Lower leg skin (tissue), 4 donors: ENCODE measurements at regions not wholly inside any gene's neighbourhood (a gene's known extent, or its start where the extent isn't known, plus 50 kb on each side); places are given as distances from the start of the nearest gene placed in this dataset.

Source experiments
- DNase-seq, 2 donors: peaks; one replicate each; pipeline ENCODE4 v3.0.0-alpha.2; 2019; ENCODE audit warnings: low spot score in 2 of 2
- H3K4me3 ChIP-seq: fragments of 200-600 bp; sonication (generic); 2 replicates; pipeline ENCODE4 v1.5.1; 2017; ENCODE audit warnings: mild to moderate bottlenecking, low read depth; ENCODE audit not compliant: poor library complexity, severe bottlenecking
- CTCF ChIP-seq, 3 donors: fragments of 450-650 bp; IDR thresholded peaks; one replicate each; pipeline ENCODE4 v1.5.1; 2016; ENCODE audit warnings: antibody characterized with exemption in 3 of 3, mild to moderate bottlenecking in 3 of 3, moderate library complexity in 2 of 3
- POLR2A ChIP-seq, 2 donors: fragments of 450-650 bp; IDR thresholded peaks; one replicate each; pipeline ENCODE4 v1.6.1; 2016 to 2017; ENCODE audit warnings: antibody characterized with exemption in 2 of 2, mild to moderate bottlenecking in 1 of 2, moderate library complexity in 1 of 2
- WGBS, 2 donors: methylation state at CpG; one replicate each; pipeline ENCODE4 v1.1.5; 2018; 5-methylcytosine and 5-hydroxymethylcytosine counted together
- intact Hi-C: fragments of 100-400 bp; cut with DNase I; formaldehyde crosslinking; loops from one replicate; pipeline ENCODE4 v1.15.0; 2023; ENCODE audit warnings: low total_unique reads

GRCh38 chr16:89039756-89040155, 53.9 kb upstream of the ACSF3 start:
- 85 to 92% methylated on average over 14 to 15 of the region's 18 CpGs for WGBS, 2 donors
- intact Hi-C loops: no loop called here
- DNase-seq: no peak
- no peak overlapping the region for H3K4me3 ChIP-seq
- TF ChIP-seq POLR2A (IDR thresholded peaks at IDR 0.05) (no peak), CTCF (IDR thresholded peaks at IDR 0.05) (no peak)

- TF ChIP-seq POLR2A (IDR thresholded peaks at IDR 0.05) (no peak), CTCF (IDR thresholded peaks at IDR 0.05) (no peak)
- no peak for DNase-seq
- H3K4me3 ChIP-seq: no peak overlapping the region
- intact Hi-C loops: no loop called here
- WGBS, 2 donors: 74 to 89% methylated on average over 8 of the region's 8 CpGs
Measured at GRCh38 chr16:89040391-89040790, 53.3 kb upstream of the ACSF3 start.

- intact Hi-C loops: no loop called here
- 70 to 78% methylated on average over 23 to 24 of the region's 25 CpGs for WGBS, 2 donors
- H3K4me3 ChIP-seq: no peak overlapping the region
- DNase-seq: no peak
- TF ChIP-seq CTCF (IDR thresholded peaks at IDR 0.05) (no peak), POLR2A (IDR thresholded peaks at IDR 0.05) (no peak)
Measured at GRCh38 chr16:89040861-89041570, 52.6 kb upstream of the ACSF3 start.

GRCh38 chr16:89041571-89042481, 51.8 kb upstream of the ACSF3 start:
- DNase-seq: no peak
- no peak overlapping the region for H3K4me3 ChIP-seq
- WGBS, 2 donors: 85 to 86% methylated on average over 42 of the region's 42 CpGs
- no peak for TF ChIP-seq CTCF (IDR thresholded peaks at IDR 0.05)
- no peak for TF ChIP-seq POLR2A (IDR thresholded peaks at IDR 0.05)
- intact Hi-C loops: no loop called here

GRCh38 chr16:89042711-89043551, 50.7 kb upstream of the ACSF3 start:
- WGBS, 2 donors: 67 to 70% methylated on average over 28 to 31 of the region's 32 CpGs
- DNase-seq: no peak
- H3K4me3 ChIP-seq: no peak overlapping the region
- intact Hi-C loops: no loop called here
- TF ChIP-seq CTCF (IDR thresholded peaks at IDR 0.05) (no peak), POLR2A (IDR thresholded peaks at IDR 0.05) (no peak)
